Peyer's patch (tissue), 4 donors: ENCODE measurements at regions not wholly inside any gene's neighbourhood (a gene's known extent, or its start where the extent isn't known, plus 50 kb on each side); places are given as distances from the start of the nearest gene placed in this dataset.

Experiments used
- POLR2A ChIP-seq, 2 donors: fragments of 450-650 bp; IDR thresholded peaks; one replicate each; pipeline ENCODE4 v1.5.1; 2017; ENCODE audit warnings: antibody characterized with exemption in 2 of 2, mild to moderate bottlenecking in 2 of 2, moderate library complexity in 2 of 2
- TF ChIP-seq, protein P1 (sequence below), 6 experiments: fragments of 450-650 bp in 4 of 6; fragments of 200-600 bp in 2 of 6; sonication (generic) in 1 of 6; IDR thresholded peaks; one replicate each; pipeline ENCODE4 v1.5.1; 2017 to 2019; ENCODE audit warnings: antibody characterized with exemption in 6 of 6, mild to moderate bottlenecking in 3 of 6, moderate library complexity in 1 of 6

DNA sequence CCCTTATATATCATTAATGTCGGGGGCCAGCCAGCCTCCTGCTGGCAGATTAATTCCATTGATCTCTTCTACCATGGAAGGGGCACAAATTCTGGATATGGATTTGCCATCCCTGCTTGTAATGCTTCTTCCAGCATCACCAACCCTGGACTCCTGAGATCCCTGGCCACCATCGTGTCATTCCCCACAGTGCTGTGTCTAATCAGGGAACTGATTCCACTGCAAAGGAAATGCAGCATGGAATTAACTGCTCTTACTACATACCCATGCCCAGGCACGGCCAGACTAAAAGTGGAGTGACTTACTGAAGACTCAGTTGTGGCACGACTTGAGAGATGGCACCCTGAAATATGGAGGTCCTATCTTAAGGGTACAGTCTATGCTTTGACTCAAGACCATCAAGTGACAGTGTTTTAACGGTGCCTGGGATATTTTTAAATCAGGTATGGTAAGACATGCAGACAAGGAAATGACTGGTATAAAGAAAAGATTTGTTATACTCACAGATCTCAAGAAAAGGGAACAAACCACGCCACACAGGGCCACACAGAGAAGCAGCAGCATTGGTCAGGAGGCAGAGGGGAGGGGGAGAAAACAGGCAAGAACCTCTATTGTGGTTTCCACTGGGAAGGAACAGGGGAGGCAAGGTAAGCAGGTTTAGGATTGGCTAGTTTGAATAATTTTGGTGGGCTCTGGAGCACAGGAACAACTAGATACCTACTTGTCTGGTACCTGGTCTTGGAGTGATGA, 65.1 kb downstream of the IGLL5 start:
- TF ChIP-seq, protein P1, sequence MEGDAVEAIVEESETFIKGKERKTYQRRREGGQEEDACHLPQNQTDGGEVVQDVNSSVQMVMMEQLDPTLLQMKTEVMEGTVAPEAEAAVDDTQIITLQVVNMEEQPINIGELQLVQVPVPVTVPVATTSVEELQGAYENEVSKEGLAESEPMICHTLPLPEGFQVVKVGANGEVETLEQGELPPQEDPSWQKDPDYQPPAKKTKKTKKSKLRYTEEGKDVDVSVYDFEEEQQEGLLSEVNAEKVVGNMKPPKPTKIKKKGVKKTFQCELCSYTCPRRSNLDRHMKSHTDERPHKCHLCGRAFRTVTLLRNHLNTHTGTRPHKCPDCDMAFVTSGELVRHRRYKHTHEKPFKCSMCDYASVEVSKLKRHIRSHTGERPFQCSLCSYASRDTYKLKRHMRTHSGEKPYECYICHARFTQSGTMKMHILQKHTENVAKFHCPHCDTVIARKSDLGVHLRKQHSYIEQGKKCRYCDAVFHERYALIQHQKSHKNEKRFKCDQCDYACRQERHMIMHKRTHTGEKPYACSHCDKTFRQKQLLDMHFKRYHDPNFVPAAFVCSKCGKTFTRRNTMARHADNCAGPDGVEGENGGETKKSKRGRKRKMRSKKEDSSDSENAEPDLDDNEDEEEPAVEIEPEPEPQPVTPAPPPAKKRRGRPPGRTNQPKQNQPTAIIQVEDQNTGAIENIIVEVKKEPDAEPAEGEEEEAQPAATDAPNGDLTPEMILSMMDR (IDR thresholded peaks at IDR 0.05) = no peak
- no peak for TF ChIP-seq POLR2A (IDR thresholded peaks at IDR 0.05)
